KBM-7 (cell line): ENCODE measurements at regions not wholly inside any gene's neighbourhood (a gene's known extent, or its start where the extent isn't known, plus 50 kb on each side); places are given as distances from the start of the nearest gene placed in this dataset.

Experiments used
- DNase-seq: peaks from one replicate; pipeline ENCODE4 v3.0.0-alpha.2; 2015
- in situ Hi-C: fragments of 300-500 bp; cut with MboI; formaldehyde crosslinking; loops from 2 replicates; pipeline ENCODE4 v1.14.3; 2020; ENCODE audit warnings: low sequenced_read_pairs, low pct_unique_long_range_greater_than_20kb, mixed read lengths

GRCh38 chr1:187212377-187212776, 383.6 kb downstream of the PLA2G4A start:
- DNase-seq: no peak
- in situ Hi-C loops: no loop called here

- DNase-seq: no peak
- in situ Hi-C loops: no loop called here
Observed at GRCh38 chr1:187226396-187226795, 397.6 kb downstream of the PLA2G4A start.

- no peak for DNase-seq
- in situ Hi-C loops: no loop called here
Observed at GRCh38 chr1:187228790-187229189, 400.0 kb downstream of the PLA2G4A start.

GRCh38 chr1:187229496-187229895, 400.7 kb downstream of the PLA2G4A start:
- in situ Hi-C loops: no loop called here
- DNase-seq: no peak

GRCh38 chr1:187234706-187235105, 406.0 kb downstream of the PLA2G4A start:
- in situ Hi-C loops: no loop called here

GRCh38 chr1:187236199-187236598, 407.4 kb downstream of the PLA2G4A start:
- no peak for DNase-seq
- in situ Hi-C loops: no loop called here

More at GRCh38 chr1:187234706-187235105, 406.0 kb downstream of the PLA2G4A start:
- DNase-seq: no peak

- no peak for DNase-seq
- in situ Hi-C loops: no loop called here
Observed at GRCh38 chr1:187236676-187237075, 407.9 kb downstream of the PLA2G4A start.

- in situ Hi-C loops: no loop called here
Observed at GRCh38 chr1:187237542-187237941, 408.8 kb downstream of the PLA2G4A start.

GRCh38 chr1:187241971-187242370, 413.2 kb downstream of the PLA2G4A start:
- DNase-seq: no peak
- in situ Hi-C loops: no loop called here

More at GRCh38 chr1:187237542-187237941, 408.8 kb downstream of the PLA2G4A start:
- no peak for DNase-seq

- in situ Hi-C loops: no loop called here
- DNase-seq: no peak
Observed at GRCh38 chr1:187244623-187245022, 415.9 kb downstream of the PLA2G4A start.

- no peak for DNase-seq
- in situ Hi-C loops: no loop called here
Observed at GRCh38 chr1:187245201-187245600, 416.5 kb downstream of the PLA2G4A start.

- in situ Hi-C loops: no loop called here
- no peak for DNase-seq
Observed at GRCh38 chr1:187249196-187249595, 420.4 kb downstream of the PLA2G4A start.

GRCh38 chr1:187252923-187253322, 424.2 kb downstream of the PLA2G4A start:
- in situ Hi-C loops: no loop called here
- no peak for DNase-seq

GRCh38 chr1:187257476-187257875, 428.7 kb downstream of the PLA2G4A start:
- no peak for DNase-seq
- in situ Hi-C loops: no loop called here

- no peak for DNase-seq
- in situ Hi-C loops: no loop called here
Observed at GRCh38 chr1:187261637-187262036, 432.9 kb downstream of the PLA2G4A start.

GRCh38 chr1:187262731-187263130, 434.0 kb downstream of the PLA2G4A start:
- DNase-seq: no peak
- in situ Hi-C loops: no loop called here

- peak; percentile 39 for DNase-seq
- in situ Hi-C loops: no loop called here
Observed at GRCh38 chr1:187264995-187265602, 436.4 kb downstream of the PLA2G4A start.

GRCh38 chr1:187266051-187266450, 437.3 kb downstream of the PLA2G4A start:
- DNase-seq: no peak
- in situ Hi-C loops: no loop called here

- in situ Hi-C loops: no loop called here
- no peak for DNase-seq
Observed at GRCh38 chr1:187267827-187268226, 439.1 kb downstream of the PLA2G4A start.

- in situ Hi-C loops: no loop called here
- DNase-seq: no peak
Observed at GRCh38 chr1:187270256-187270655, 441.5 kb downstream of the PLA2G4A start.

GRCh38 chr1:187275346-187275745, 446.6 kb downstream of the PLA2G4A start:
- no peak for DNase-seq
- in situ Hi-C loops: no loop called here
